Tibial nerve (tissue), 4 donors: ENCODE measurements at regions not wholly inside any gene's neighbourhood (a gene's known extent, or its start where the extent isn't known, plus 50 kb on each side); places are given as distances from the start of the nearest gene placed in this dataset.

ENCODE experiments used
- DNase-seq, 2 donors: peaks; one replicate each; pipeline ENCODE4 v3.0.0-alpha.2; 2019; ENCODE audit warnings: low spot score in 2 of 2
- H3K27ac ChIP-seq, 4 donors: fragments of 200-600 bp; sonication (generic) in 3 of 4; one replicate each; pipeline ENCODE4 v1.5.1; 2017 to 2019; ENCODE audit warnings: mild to moderate bottlenecking in 1 of 4
- H3K27me3 ChIP-seq, 2 donors: fragments of 200-600 bp; sonication (generic) in 1 of 2; one replicate each; pipeline versions ENCODE4 v1.5.1 to v1.6.0; 2017 to 2019
- H3K36me3 ChIP-seq, 3 donors: fragments of 200-600 bp; sonication (generic); one replicate each; pipeline ENCODE4 v1.5.1; 2018 to 2019
- H3K4me1 ChIP-seq, 4 donors: fragments of 200-600 bp; sonication (generic) in 3 of 4; one replicate each; pipeline ENCODE4 v1.5.1; 2017 to 2019
- H3K4me3 ChIP-seq, 4 donors: fragments of 200-600 bp; sonication (generic) in 3 of 4; one replicate each; pipeline ENCODE4 v1.5.1; 2017 to 2019; ENCODE audit warnings: mild to moderate bottlenecking in 1 of 4, moderate library complexity in 1 of 4
- H3K9me3 ChIP-seq, 4 donors: fragments of 200-600 bp; sonication (generic) in 3 of 4; one replicate each; pipeline ENCODE4 v1.5.1; 2017 to 2019
- EP300 ChIP-seq, 2 donors: sonication (generic); formaldehyde crosslinking; IDR thresholded peaks; one replicate each; pipeline ENCODE4 v1.6.1; 2017; ENCODE audit warnings: antibody characterized with exemption in 2 of 2, mild to moderate bottlenecking in 1 of 2
- POLR2A ChIP-seq, 2 donors: fragments of 450-650 bp; IDR thresholded peaks; one replicate each; pipeline ENCODE4 v1.6.1; 2017; ENCODE audit warnings: antibody characterized with exemption in 2 of 2, mild to moderate bottlenecking in 2 of 2, moderate library complexity in 2 of 2
- WGBS, 2 donors: methylation state at CpG; one replicate each; pipeline ENCODE4 v1.1.5; 2018; 5-methylcytosine and 5-hydroxymethylcytosine counted together
- TF ChIP-seq, protein P1 (sequence below), 5 experiments: fragments of 200-600 bp in 3 of 5; fragments of 450-650 bp in 2 of 5; sonication (generic) in 3 of 5; IDR thresholded peaks; one replicate each; pipeline ENCODE4 v1.5.1; 2016 to 2019; ENCODE audit warnings: antibody characterized with exemption in 5 of 5, mild to moderate bottlenecking in 3 of 5, moderate library complexity in 2 of 5

DNA sequence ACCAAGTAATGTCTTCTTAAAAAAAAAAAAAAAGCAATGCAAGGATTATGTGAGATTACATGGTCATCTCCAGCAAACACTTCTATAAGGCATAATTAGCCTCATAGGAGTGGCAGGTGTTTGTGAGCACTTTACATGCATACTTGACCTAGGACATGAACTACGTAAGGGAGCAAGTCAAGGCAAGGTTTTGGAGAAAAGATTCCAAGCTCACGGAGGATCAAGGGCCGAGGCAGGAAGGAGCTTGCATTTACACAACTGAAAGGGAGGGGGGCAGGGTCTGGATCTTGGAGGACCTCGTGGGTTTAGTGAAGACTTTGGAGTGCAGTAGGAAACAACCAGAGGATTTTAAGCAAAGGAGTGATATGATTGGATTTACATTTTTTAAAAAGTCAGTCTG lies 112.5 kb downstream of the CCER1 start:
- 54 to 68% methylated on average over 4 of the region's 4 CpGs for WGBS, 2 donors
- TF ChIP-seq POLR2A (IDR thresholded peaks at IDR 0.05) = no peak
- TF ChIP-seq, protein P1, sequence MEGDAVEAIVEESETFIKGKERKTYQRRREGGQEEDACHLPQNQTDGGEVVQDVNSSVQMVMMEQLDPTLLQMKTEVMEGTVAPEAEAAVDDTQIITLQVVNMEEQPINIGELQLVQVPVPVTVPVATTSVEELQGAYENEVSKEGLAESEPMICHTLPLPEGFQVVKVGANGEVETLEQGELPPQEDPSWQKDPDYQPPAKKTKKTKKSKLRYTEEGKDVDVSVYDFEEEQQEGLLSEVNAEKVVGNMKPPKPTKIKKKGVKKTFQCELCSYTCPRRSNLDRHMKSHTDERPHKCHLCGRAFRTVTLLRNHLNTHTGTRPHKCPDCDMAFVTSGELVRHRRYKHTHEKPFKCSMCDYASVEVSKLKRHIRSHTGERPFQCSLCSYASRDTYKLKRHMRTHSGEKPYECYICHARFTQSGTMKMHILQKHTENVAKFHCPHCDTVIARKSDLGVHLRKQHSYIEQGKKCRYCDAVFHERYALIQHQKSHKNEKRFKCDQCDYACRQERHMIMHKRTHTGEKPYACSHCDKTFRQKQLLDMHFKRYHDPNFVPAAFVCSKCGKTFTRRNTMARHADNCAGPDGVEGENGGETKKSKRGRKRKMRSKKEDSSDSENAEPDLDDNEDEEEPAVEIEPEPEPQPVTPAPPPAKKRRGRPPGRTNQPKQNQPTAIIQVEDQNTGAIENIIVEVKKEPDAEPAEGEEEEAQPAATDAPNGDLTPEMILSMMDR (IDR thresholded peaks at IDR 0.05) = no peak
- TF ChIP-seq EP300 (IDR thresholded peaks at IDR 0.05) = no peak

DNA sequence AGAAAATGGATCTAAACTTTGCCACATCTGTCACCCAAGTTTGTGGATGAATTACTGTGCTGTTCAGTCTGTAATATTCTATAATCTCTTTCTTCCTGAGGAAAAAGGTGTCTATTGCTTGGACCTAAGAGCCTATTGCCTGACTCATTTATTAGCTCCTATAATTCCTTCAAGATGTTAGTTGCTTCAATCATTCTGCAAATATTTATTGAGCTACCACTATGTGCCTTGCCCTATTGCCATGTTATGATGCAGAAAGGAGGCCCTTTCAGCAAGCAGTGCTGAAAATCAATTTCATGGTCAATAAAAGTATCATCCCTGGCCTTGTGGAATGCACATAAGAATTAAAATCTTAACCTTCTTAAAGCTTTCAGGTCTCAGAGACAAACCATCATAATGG lies 113.6 kb downstream of the CCER1 start:
- H3K4me1 ChIP-seq = no peaks in the 10 kb centered on the region
- H3K27ac ChIP-seq = no peak overlapping the region
- no peaks in the 10 kb centered on the region for H3K9me3 ChIP-seq
- no peaks in the 10 kb centered on the region for H3K27me3 ChIP-seq
- TF ChIP-seq, protein P1 (IDR thresholded peaks at IDR 0.05) = no peak
- TF ChIP-seq EP300 (IDR thresholded peaks at IDR 0.05) (no peak), POLR2A (IDR thresholded peaks at IDR 0.05) (no peak)
- no peak overlapping the region for H3K4me3 ChIP-seq
- no peak for DNase-seq
- no peaks in the 10 kb centered on the region for H3K36me3 ChIP-seq

More for the DNA sequence above, 112.5 kb downstream of the CCER1 start:
- Histone ChIP-seq H3K27ac (no peak overlapping the region), H3K4me3 (no peak overlapping the region), H3K27me3 (no peaks in the 10 kb centered on the region), H3K4me1 (no peaks in the 10 kb centered on the region), H3K9me3 (no peaks in the 10 kb centered on the region), H3K36me3 (no peaks in the 10 kb centered on the region)
- DNase-seq = no peak

DNA sequence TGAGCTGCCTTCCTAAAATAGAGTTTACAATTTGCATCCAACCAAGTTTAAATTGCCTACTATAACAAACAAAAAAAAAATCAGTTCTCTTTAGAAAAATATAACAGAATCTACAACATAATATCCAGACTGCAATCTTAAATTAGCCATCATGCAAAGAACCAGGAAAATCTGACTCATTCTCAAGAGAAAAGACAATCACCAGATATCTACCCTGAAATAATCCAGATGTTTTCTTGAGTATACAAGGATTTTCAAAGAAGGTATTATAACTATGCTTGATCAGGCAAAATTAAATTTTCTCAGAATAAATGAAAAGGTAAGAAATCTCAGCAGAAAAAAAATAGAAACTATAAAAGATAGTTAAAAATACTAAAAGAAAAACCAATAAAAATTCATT lies 115.6 kb downstream of the CCER1 start:
- H3K9me3 ChIP-seq = no peaks in the 10 kb centered on the region
- H3K27me3 ChIP-seq = no peaks in the 10 kb centered on the region
- no peak overlapping the region for H3K27ac ChIP-seq
- no peak overlapping the region for H3K4me3 ChIP-seq
- no peaks in the 10 kb centered on the region for H3K4me1 ChIP-seq
- no peak for DNase-seq
- TF ChIP-seq, protein P1 (IDR thresholded peaks at IDR 0.05) = no peak
- TF ChIP-seq POLR2A (IDR thresholded peaks at IDR 0.05) (no peak), EP300 (IDR thresholded peaks at IDR 0.05) (no peak)
- H3K36me3 ChIP-seq = no peaks in the 10 kb centered on the region

DNA sequence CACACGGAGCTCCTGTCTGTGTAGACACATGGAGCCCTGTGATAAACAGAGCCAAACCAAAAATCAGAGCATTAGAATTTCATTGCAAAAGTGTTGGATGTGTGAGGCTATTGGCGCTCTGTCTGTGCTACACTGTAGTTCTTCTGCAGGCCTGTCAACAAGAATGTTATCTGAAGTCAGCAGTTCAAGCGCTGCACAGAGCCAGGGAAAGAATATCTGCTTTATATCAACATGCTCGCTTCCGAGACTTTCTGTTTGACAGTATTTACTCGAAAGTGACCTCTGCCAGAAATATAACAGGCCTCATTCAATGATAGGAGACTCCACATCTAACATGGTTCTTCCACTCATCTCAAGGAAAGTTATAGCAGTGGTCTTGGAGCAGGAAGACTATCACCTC lies 118.3 kb downstream of the CCER1 start:
- TF ChIP-seq, protein P1 (IDR thresholded peaks at IDR 0.05) = no peak
- no peak for TF ChIP-seq EP300 (IDR thresholded peaks at IDR 0.05)
- TF ChIP-seq POLR2A (IDR thresholded peaks at IDR 0.05) = no peak
- H3K36me3 ChIP-seq = no peaks in the 10 kb centered on the region
- no peak overlapping the region for H3K4me3 ChIP-seq
- peaks cover 0 to 5% (median 0%) of the 10 kb centered on the region in 4 donors for H3K4me1 ChIP-seq
- no peaks in the 10 kb centered on the region for H3K27me3 ChIP-seq
- WGBS, 2 donors = 38 to 68% methylated on average over 6 of the region's 6 CpGs
- no peaks in the 10 kb centered on the region for H3K9me3 ChIP-seq
- no peak overlapping the region for H3K27ac ChIP-seq
- DNase-seq = no peak

DNA sequence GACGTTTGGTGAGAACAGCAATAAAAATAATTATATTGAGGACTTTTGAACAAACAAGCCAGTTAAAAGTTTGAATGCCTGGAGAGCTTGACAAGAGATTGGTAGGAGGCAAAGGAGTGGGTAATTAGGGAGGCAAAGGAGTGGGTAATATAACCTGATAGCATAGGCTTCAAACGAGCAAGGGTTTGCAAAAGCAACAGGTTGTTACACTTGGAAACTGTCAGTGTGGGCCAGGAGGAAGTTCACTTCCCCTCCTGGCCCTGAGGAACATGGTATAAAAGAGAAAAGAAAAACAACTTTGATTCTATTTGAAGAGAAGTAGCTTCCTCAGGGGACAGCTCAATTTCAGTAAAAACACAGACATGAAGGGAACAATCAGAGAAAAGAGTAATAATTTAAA lies 121.7 kb downstream of the CCER1 start:
- DNase-seq = no peak
- TF ChIP-seq EP300 (IDR thresholded peaks at IDR 0.05) (no peak), POLR2A (IDR thresholded peaks at IDR 0.05) (no peak)
- TF ChIP-seq, protein P1 (IDR thresholded peaks at IDR 0.05) = no peak
- Histone ChIP-seq H3K4me3 (no peak overlapping the region), H3K9me3 (no peaks in the 10 kb centered on the region), H3K27me3 (no peaks in the 10 kb centered on the region), H3K36me3 (no peaks in the 10 kb centered on the region), H3K27ac (no peak overlapping the region), H3K4me1 (peaks cover 0 to 5% (median 0%) of the 10 kb centered on the region in 4 donors)
- WGBS, 2 donors = 9 to 15% methylated on average over 2 of the region's 2 CpGs
